Activated B cell treated with CpG ODN at 0.5 μM for 24 hours (primary cell): ENCODE measurements at regions not wholly inside any gene's neighbourhood (a gene's known extent, or its start where the extent isn't known, plus 50 kb on each side); places are given as distances from the start of the nearest gene placed in this dataset.

Experiments used
- ATAC-seq: fragments of 200-7000 bp; cut with Tn5 transposase; one replicate; pipeline ENCODE4 v1.10.0; 2021; ENCODE audit warnings: low read depth, mild to moderate bottlenecking, moderate library complexity
- CTCF ChIA-PET: fragments of 350-600 bp; sonication (Branson Sonifier 250); formaldehyde crosslinking; loops from one replicate; lab custom pipeline; 2021; ENCODE audit warnings: antibody characterized with exemption; lab: Charles Lee
- POLR2A ChIA-PET: fragments of 350-600 bp; sonication (Branson Sonifier 250); formaldehyde crosslinking; loops from one replicate; lab custom pipeline; 2021; ENCODE audit warnings: antibody characterized with exemption; lab: Charles Lee
- DNase-seq: peaks from one replicate; pipeline ENCODE4 v3.0.0; 2022
- H3K27ac Mint-ChIP-seq: one replicate; pipeline ENCODE4 v1.8.0; 2020; ENCODE audit warnings: mixed read lengths
- H3K27me3 Mint-ChIP-seq: one replicate; pipeline ENCODE4 v1.8.0; 2021; ENCODE audit warnings: mixed read lengths
- H3K36me3 Mint-ChIP-seq: one replicate; pipeline ENCODE4 v1.8.0; 2021; ENCODE audit warnings: low read depth, mixed read lengths
- H3K4me1 Mint-ChIP-seq: one replicate; pipeline ENCODE4 v1.8.0; 2021; ENCODE audit warnings: mixed read lengths
- H3K4me3 Mint-ChIP-seq: one replicate; pipeline ENCODE4 v1.8.0; 2020; ENCODE audit warnings: mild to moderate bottlenecking, mixed read lengths
- H3K9me3 Mint-ChIP-seq: one replicate; pipeline ENCODE4 v1.8.0; 2020; ENCODE audit warnings: mixed read lengths
- intact Hi-C: fragments of 100-400 bp; cut with micrococcal nuclease; formaldehyde crosslinking; loops from one replicate; pipeline ENCODE4 v1.15.1; 2024
- TF ChIP-seq, protein P1 (sequence below): fragments of 200-600 bp; IDR thresholded peaks from one replicate; pipeline ENCODE4 v1.8.0; 2022; ENCODE audit warnings: antibody characterized with exemption, mild to moderate bottlenecking

DNA sequence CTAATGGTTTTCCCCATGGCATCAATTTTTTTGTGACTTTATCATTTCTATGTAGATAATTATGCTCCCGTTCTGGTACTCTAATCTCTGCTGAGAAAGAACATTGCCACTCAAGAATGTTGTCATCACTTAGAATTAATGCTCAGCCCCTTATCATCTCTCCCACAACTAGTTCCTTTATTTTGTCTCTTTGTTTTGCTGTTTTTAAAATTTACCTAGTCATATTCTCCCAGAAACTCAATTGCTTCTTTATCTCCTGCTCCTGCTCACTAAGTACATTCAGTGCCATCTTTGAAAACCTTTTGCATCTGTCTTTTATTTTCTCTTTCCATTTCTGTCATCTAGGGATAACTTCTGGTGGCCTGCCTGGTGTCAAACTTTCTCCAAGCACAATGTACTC is 324.9 kb upstream of the MTPN start:
- Mint-ChIP-seq H3K27ac (no peak overlapping the region), H3K36me3 (no peaks in the 10 kb centered on the region), H3K27me3 (no peaks in the 10 kb centered on the region), H3K4me1 (no peaks in the 10 kb centered on the region), H3K4me3 (no peak overlapping the region), H3K9me3 (peaks cover 8% of the 10 kb centered on the region)
- no peak for ATAC-seq
- ChIA-PET POLR2A (no interaction called here), CTCF (no interaction called here)
- intact Hi-C loops = no loop called here
- TF ChIP-seq, protein P1, sequence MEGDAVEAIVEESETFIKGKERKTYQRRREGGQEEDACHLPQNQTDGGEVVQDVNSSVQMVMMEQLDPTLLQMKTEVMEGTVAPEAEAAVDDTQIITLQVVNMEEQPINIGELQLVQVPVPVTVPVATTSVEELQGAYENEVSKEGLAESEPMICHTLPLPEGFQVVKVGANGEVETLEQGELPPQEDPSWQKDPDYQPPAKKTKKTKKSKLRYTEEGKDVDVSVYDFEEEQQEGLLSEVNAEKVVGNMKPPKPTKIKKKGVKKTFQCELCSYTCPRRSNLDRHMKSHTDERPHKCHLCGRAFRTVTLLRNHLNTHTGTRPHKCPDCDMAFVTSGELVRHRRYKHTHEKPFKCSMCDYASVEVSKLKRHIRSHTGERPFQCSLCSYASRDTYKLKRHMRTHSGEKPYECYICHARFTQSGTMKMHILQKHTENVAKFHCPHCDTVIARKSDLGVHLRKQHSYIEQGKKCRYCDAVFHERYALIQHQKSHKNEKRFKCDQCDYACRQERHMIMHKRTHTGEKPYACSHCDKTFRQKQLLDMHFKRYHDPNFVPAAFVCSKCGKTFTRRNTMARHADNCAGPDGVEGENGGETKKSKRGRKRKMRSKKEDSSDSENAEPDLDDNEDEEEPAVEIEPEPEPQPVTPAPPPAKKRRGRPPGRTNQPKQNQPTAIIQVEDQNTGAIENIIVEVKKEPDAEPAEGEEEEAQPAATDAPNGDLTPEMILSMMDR = no peak
- DNase-seq = no peak

DNA sequence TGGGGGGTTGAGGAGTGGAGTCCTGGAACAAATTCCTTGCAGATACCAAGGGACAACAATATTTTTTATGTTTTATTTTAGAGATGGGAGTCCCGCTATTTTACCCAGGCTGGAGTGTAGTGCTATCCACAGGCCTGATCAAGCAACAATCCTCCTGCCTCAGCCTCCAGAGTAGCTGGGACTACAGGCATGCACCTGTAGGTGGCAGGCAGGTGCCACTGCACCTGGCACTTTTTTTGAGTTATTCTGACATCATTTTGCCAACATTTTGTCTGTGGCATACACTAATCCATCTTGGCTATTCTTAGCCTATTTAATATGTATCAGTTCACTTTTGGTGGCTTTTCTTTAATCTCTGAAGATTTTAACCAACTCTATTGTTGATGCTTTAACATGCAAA is 317.8 kb upstream of the MTPN start:
- TF ChIP-seq, protein P1 = no peak
- Mint-ChIP-seq H3K4me1 (no peaks in the 10 kb centered on the region), H3K9me3 (no peaks in the 10 kb centered on the region), H3K36me3 (no peaks in the 10 kb centered on the region), H3K27me3 (no peaks in the 10 kb centered on the region), H3K4me3 (no peak overlapping the region), H3K27ac (no peak overlapping the region)
- DNase-seq = no peak
- no peak for ATAC-seq
- CTCF ChIA-PET = no interaction called here
- POLR2A ChIA-PET = no interaction called here
- intact Hi-C loops = no loop called here

DNA sequence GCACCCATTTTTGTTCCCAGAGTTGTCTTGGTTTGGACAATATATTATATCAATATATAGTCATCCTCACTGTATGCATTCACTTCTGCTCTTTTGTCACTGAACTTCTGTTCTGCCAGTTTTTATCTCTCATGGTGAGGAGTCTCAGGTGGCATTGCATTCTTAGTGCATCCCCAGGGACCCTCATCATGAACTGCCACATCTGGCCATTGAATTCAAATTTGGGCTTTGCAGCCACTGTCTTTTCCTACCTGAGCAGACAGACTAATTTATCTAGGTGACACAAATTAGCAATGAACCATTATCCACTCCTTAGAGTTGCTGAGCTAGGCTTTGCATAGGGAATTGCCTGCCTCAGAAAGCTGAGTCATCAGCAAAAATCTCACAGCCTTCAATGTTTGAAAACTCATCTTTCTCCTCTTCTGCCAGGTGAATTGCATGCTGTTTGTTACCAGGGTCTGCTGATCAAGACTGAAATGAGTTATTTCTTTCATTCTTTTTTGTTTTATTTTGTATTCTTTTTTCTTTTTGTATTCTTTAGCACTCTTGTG is 316.8 kb upstream of the MTPN start:
- no peak for DNase-seq
- POLR2A ChIA-PET = no interaction called here
- no peak overlapping the region for H3K27ac Mint-ChIP-seq

DNA sequence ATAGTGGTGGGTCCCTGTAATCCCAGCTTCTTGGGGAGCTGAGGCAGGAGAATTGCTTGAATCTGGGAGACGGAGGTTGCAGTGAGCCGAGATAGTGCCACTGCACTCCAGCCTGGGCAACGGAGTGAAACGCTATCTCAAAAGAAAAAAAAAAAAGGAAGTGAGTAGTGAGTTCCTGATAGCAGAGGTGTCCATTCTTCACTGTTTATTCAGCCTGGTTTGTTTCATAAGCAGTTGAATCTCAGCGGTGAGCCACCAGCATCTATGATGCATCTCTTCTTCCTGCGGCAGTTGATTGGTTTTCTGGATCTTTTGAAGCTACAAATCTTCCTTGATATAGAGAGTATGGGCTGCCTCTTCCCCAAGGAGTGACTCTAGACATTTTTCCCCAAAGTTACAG is 316.1 kb upstream of the MTPN start:
- POLR2A ChIA-PET = no interaction called here
- Mint-ChIP-seq H3K4me1 (no peaks in the 10 kb centered on the region), H3K9me3 (no peaks in the 10 kb centered on the region)

More for the DNA sequence above, 316.8 kb upstream of the MTPN start:
- intact Hi-C loops = no loop called here
- Mint-ChIP-seq H3K4me1 (no peaks in the 10 kb centered on the region), H3K27me3 (no peaks in the 10 kb centered on the region), H3K9me3 (no peaks in the 10 kb centered on the region), H3K4me3 (no peak overlapping the region), H3K36me3 (no peaks in the 10 kb centered on the region)
- TF ChIP-seq, protein P1 = no peak
- CTCF ChIA-PET = no interaction called here
- ATAC-seq = no peak

DNA sequence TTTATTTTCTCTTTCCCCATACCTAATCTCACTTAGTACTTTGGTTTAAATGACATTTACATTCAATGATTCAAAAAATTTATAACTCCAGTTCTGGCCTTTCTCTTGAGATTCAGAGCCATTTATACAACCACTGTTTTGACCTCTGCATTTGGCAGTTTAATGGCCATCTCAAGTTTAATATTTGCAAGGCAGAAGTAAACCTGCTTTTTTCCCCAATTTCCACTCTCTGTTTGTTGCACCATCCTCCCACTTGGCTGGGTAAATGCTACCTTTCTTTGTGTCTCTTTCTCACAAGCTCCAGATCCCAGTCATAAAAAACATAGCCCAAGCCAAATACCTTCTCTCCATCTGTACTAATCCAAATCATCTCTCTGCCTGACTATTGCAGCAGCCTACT is 315.2 kb upstream of the MTPN start:
- ATAC-seq = no peak
- Mint-ChIP-seq H3K27me3 (no peaks in the 10 kb centered on the region), H3K36me3 (no peaks in the 10 kb centered on the region), H3K27ac (no peak overlapping the region), H3K4me3 (no peak overlapping the region), H3K9me3 (no peaks in the 10 kb centered on the region), H3K4me1 (no peaks in the 10 kb centered on the region)
- TF ChIP-seq, protein P1 = no peak
- POLR2A ChIA-PET = no interaction called here
- no peak for DNase-seq
- intact Hi-C loops = no loop called here
- CTCF ChIA-PET = no interaction called here

More for the DNA sequence above, 316.1 kb upstream of the MTPN start:
- no peaks in the 10 kb centered on the region for H3K27me3 Mint-ChIP-seq
- H3K36me3 Mint-ChIP-seq = no peaks in the 10 kb centered on the region
- TF ChIP-seq, protein P1 = no peak
- H3K27ac Mint-ChIP-seq = no peak overlapping the region
- DNase-seq = no peak
- CTCF ChIA-PET = no interaction called here
- ATAC-seq = no peak
- H3K4me3 Mint-ChIP-seq = no peak overlapping the region
- intact Hi-C loops = no loop called here
